Stimulated activated naive B cell treated with anti-CD40 and anti-IgM and Interleukin-4, amounts not matched to agents 10 μg/mL and 1 μg/mL and 100 μg/mL, for 72 hours (primary cell): ENCODE measurements at regions not wholly inside any gene's neighbourhood (a gene's known extent, or its start where the extent isn't known, plus 50 kb on each side); places are given as distances from the start of the nearest gene placed in this dataset.

ENCODE experiments used
- ATAC-seq, 2 donors: fragments of 150-1000 bp; cut with Tn5 transposase; replicated peaks; 2 replicates each; pipeline ENCODE4 v1.10.0; 2021; ENCODE audit warnings: moderate library complexity in 1 of 2
- DNase-seq: peaks from one replicate; pipeline ENCODE4 v3.0.0; 2021
- H3K27ac Mint-ChIP-seq: one replicate; pipeline ENCODE4 v1.8.0; 2022; ENCODE audit warnings: mild to moderate bottlenecking, mixed read lengths
- H3K27me3 Mint-ChIP-seq, 2 donors: one replicate each; pipeline ENCODE4 v1.8.0; 2022; ENCODE audit warnings: mixed read lengths in 2 of 2
- H3K36me3 Mint-ChIP-seq, 2 donors: one replicate each; pipeline ENCODE4 v1.8.0; 2022; ENCODE audit warnings: mixed read lengths in 2 of 2, mild to moderate bottlenecking in 1 of 2
- H3K4me1 Mint-ChIP-seq, 2 donors: one replicate each; pipeline ENCODE4 v1.8.0; 2022; ENCODE audit warnings: mixed read lengths in 2 of 2, mild to moderate bottlenecking in 1 of 2
- H3K4me3 Mint-ChIP-seq, 2 donors: one replicate each; pipeline ENCODE4 v1.8.0; 2022; ENCODE audit warnings: mild to moderate bottlenecking in 2 of 2, mixed read lengths in 2 of 2, moderate library complexity in 1 of 2
- H3K9me3 Mint-ChIP-seq, 2 donors: one replicate each; pipeline ENCODE4 v1.8.0; 2022; ENCODE audit warnings: mixed read lengths in 2 of 2, mild to moderate bottlenecking in 1 of 2

DNA sequence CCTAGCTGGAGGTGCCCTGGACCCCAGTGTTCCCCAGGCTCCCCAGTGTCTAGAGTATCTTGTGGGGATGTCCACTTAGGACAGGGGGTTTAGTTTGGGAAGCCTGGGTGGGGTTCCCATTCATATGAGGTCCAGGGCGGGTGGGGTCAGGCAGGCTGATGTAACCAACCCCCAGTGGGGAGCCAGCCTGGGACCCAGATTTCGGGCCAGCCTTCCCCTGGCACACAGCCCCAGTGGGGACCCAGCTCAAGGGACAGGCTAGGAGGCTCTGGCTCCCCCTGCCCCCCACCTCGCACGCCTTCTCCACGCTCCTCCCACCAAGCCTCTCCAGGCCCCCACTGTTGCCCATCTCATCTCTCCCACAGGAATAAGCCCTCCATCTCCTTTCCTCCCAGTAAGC lies 323.5 kb downstream of the UACA start:
- DNase-seq (no peak), ATAC-seq (no peak)
- peaks cover 19 to 37% of the 10 kb centered on the region in 2 donors for H3K4me1 Mint-ChIP-seq
- peaks cover 35 to 43% of the 10 kb centered on the region in 2 donors for H3K27me3 Mint-ChIP-seq
- H3K4me3 Mint-ChIP-seq, result no peak overlapping the region
- H3K27ac Mint-ChIP-seq, result no peak overlapping the region
- H3K36me3 Mint-ChIP-seq, result no peaks in the 10 kb centered on the region
- H3K9me3 Mint-ChIP-seq, result no peaks in the 10 kb centered on the region

DNA sequence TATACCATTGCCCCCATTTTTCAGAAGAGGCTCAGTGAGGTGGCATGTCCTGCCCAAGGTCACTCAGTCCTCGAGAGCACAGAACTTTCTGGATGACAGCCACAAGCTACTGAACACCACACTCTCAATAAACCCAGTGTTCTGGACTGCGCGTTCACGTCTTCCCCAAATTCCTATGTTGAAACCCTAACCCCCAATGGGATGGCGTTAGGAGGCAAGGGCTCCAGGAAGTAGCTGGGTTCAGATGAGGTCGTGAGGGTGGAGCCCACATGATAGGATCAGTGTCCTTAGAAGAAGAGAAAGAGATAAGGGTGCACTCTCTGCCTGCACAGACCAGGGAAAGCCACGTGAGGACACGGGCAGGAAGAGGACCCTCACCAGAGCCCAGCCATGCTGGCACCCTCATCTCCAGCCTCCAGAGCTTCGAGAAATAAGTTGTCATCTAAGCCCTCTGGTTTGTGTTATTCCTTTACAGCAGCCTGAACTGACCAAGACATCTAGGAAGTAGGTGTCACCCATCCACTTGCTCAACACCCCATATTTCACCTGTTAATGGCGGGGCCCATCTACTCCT lies 324.0 kb downstream of the UACA start:
- Mint-ChIP-seq H3K36me3 (no peaks in the 10 kb centered on the region), H3K9me3 (no peaks in the 10 kb centered on the region), H3K27me3 (peaks cover 31 to 38% of the 10 kb centered on the region in 2 donors), H3K27ac (no peak overlapping the region), H3K4me3 (no peak overlapping the region), H3K4me1 (peaks cover 22 to 39% of the 10 kb centered on the region in 2 donors)
- ATAC-seq (no peak), DNase-seq (no peak)

DNA sequence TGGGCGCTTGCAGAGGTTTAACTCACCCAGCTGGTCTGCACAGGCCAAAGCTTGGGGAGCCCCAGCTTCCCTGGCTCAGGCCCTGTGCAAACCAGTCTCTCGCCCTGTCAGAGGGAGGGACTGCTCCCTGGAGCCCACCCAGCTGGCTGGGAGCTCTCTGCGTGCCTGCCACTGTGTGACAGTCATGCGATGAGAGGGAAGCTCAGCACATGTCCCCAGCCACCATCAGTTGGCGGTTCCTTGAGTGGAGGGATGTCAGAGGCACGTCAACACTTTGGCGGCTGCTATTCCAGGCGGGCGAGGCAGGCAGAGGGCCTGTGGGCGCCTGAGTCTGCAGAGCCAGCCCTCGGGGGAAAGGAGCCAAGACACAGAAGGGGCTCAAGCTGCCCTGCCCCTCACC lies 324.6 kb downstream of the UACA start:
- Mint-ChIP-seq H3K27me3 (peaks cover 26 to 35% of the 10 kb centered on the region in 2 donors), H3K4me3 (no peak overlapping the region), H3K4me1 (peaks cover 22 to 40% of the 10 kb centered on the region in 2 donors), H3K27ac (no peak overlapping the region), H3K9me3 (no peaks in the 10 kb centered on the region), H3K36me3 (no peaks in the 10 kb centered on the region)
- DNase-seq, result no peak
- ATAC-seq, result no peak

DNA sequence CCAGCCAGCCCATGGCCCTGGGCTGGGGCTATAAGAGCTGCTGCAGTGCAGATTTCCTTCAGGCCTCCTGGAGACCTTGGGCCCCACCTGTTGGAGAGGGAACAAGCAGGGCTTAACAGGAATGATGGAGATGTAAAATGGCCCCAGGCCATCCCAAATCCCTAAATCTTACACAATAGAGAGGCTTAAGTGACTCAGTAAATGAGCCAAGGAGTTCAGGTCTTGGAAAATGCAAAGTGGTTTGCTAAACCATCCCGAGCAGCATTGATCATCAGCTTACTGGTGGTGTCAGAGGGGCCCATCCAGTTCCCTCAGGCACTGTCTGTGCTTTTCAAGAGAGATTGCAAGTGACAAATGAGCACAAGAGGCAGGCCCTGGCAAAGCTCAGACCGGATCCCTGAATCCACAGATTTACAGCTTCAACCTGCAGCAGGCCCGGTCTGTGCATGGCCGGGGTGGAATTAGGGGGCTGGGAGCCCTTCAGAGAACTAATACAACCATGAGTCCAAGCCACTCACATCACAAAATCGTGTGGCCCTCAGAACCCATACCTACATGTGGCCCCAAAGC lies 325.4 kb downstream of the UACA start:
- Mint-ChIP-seq H3K4me3 (no peak overlapping the region), H3K27me3 (peaks cover 18 to 27% of the 10 kb centered on the region in 2 donors), H3K4me1 (peaks cover 22 to 32% of the 10 kb centered on the region in 2 donors), H3K36me3 (no peaks in the 10 kb centered on the region), H3K9me3 (no peaks in the 10 kb centered on the region), H3K27ac (no peak overlapping the region)
- ATAC-seq, result no peak
- DNase-seq, result no peak

DNA sequence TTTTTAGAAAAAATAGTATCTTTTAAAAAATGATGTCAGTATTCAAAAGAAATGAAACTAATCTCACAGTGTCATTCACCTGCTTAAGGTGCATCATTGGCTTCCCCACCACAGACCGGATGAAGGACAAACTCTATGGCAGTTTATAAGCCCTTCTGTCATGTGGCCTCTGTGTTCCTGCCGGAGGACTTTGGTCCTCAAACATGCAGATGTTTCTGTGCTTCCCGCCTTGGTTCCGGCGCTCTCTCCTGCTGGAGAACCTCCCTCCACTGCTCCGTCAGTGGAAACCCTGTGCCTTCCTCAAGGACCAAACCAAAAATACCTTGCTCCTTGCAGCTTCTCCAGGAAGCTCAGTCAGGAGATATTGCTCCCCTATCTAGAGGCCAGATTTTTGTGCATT lies 326.3 kb downstream of the UACA start:
- DNase-seq, result no peak
- Mint-ChIP-seq H3K27me3 (peaks cover 10 to 18% of the 10 kb centered on the region in 2 donors), H3K9me3 (no peaks in the 10 kb centered on the region), H3K4me3 (no peak overlapping the region), H3K36me3 (no peaks in the 10 kb centered on the region), H3K4me1 (peaks cover 22 to 30% of the 10 kb centered on the region in 2 donors), H3K27ac (no peak overlapping the region)
- ATAC-seq, result no peak

DNA sequence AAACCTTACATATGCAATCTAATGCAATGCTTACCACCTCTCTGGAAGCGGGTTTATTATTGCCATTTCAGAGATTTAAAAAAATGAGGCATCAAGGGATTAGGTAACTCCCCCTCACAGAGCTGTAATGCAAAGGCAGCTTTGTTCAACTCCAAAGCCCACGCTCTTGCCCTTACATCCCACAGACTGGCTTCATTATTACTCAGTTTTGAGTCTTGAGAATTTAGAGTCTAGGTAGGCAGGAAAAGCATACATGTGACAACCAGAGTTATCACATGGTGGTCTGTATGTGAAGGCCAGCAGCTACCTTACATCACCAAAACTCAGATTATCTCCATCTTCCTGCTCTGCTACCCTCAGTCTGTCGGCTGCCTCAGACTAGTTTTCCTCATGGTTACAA lies 326.9 kb downstream of the UACA start:
- peaks cover 5 to 12% of the 10 kb centered on the region in 2 donors for H3K27me3 Mint-ChIP-seq
- DNase-seq (no peak), ATAC-seq (peak; percentile 74 to 76)
- H3K36me3 Mint-ChIP-seq, result no peaks in the 10 kb centered on the region
- no peaks in the 10 kb centered on the region for H3K9me3 Mint-ChIP-seq
- no peak overlapping the region for H3K27ac Mint-ChIP-seq
- peaks cover 21 to 30% of the 10 kb centered on the region in 2 donors for H3K4me1 Mint-ChIP-seq
- no peak overlapping the region for H3K4me3 Mint-ChIP-seq

DNA sequence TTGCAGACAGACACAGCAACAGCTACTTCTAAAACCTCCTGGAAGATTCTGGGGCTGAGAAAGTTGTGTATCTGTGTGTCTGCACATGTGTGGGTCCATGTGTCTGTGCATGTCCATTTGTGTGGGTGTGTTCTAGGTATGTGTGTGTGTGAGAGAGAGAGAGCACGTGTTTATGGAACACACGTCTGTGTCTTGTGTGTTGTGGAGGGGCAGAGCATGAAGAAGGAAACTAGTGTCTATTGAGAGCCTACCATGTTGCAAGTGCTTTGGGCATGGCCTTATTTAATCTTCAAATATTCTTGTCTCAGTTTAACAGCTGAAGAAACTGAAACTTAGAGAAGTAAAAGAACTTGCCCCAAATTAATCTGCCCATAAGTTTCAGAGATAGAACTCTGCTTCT lies 327.5 kb downstream of the UACA start:
- no peak overlapping the region for H3K27ac Mint-ChIP-seq
- peaks cover 21 to 30% of the 10 kb centered on the region in 2 donors for H3K4me1 Mint-ChIP-seq
- DNase-seq (no peak), ATAC-seq (peak; percentile 53 to 58)
- no peaks in the 10 kb centered on the region for H3K9me3 Mint-ChIP-seq
- peak overlapping the region in 1 of 2 donors; percentile 14 for H3K4me3 Mint-ChIP-seq
- no peaks in the 10 kb centered on the region for H3K36me3 Mint-ChIP-seq
- peaks cover 4 to 8% of the 10 kb centered on the region in 2 donors for H3K27me3 Mint-ChIP-seq

DNA sequence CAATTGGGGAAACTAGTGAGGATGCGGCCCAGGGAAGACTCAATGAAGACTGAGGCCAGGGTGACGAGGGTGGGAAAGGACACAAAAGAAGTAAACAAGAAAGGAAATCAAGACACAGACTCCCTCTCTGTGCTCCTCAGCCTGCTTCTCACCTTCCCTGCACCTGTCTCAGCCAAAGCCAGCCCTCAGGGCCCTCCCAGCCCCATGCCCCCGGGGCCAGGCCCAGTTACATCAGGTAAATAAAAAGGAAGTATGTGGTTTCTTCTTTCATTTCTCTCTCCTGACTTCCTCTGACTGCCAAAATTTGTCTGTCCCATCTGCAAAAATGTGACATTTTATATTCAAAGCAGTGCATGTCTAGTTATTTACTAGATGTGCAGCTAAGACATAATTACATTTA lies 328.0 kb downstream of the UACA start:
- H3K4me3 Mint-ChIP-seq, result peak overlapping the region; percentile 14 to 30
- ATAC-seq, result peak; percentile 84 to 88
- DNase-seq, result peak; percentile 21
- H3K27me3 Mint-ChIP-seq, result peaks cover 0 to 4% of the 10 kb centered on the region in 2 donors
- peak overlapping the region; percentile 7 for H3K27ac Mint-ChIP-seq
- no peaks in the 10 kb centered on the region for H3K9me3 Mint-ChIP-seq
- no peaks in the 10 kb centered on the region for H3K36me3 Mint-ChIP-seq
- peaks cover 21 to 30% of the 10 kb centered on the region in 2 donors for H3K4me1 Mint-ChIP-seq

DNA sequence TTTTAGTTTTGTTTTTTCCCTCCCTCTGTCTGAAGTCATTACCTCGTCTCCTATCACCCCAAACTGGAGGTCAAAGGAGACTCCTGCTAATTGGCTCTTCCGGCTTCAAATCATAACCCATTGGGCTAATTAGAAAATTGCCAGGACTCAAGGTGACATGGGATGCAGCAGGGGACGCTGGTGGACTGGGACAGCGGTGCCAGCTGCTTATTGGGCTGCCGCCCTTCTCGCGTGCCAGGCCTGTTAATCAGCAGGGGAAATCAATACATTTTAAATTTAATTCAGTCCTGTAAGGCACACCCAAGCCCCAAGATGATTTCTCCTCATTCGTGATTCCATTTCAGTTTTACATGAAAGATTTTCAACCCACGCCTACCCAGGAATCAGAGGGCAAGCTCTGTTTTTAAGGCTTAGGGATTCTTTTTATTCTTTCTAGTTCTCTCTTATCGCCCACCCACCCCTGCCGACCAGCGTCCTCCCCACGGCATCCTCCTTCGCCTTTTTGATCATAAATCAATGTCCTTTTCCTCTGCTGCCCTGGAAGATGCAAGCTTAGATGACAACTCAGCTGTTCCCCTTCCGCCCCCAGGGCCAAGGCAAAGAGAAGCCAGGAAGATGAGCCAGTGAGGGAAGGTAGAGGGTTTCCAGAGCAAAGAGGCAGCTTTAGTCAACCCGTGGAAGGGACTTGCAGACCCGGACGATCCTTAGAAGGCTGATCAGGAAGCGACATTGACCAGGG lies 329.6 kb downstream of the UACA start:
- H3K9me3 Mint-ChIP-seq, result peaks cover 0 to 2% of the 10 kb centered on the region in 2 donors
- no peaks in the 10 kb centered on the region for H3K27me3 Mint-ChIP-seq
- ATAC-seq (no peak), DNase-seq (no peak)
- no peak overlapping the region for H3K4me3 Mint-ChIP-seq
- no peaks in the 10 kb centered on the region for H3K36me3 Mint-ChIP-seq
- H3K27ac Mint-ChIP-seq, result no peak overlapping the region
- H3K4me1 Mint-ChIP-seq, result peaks cover 19 to 30% of the 10 kb centered on the region in 2 donors

DNA sequence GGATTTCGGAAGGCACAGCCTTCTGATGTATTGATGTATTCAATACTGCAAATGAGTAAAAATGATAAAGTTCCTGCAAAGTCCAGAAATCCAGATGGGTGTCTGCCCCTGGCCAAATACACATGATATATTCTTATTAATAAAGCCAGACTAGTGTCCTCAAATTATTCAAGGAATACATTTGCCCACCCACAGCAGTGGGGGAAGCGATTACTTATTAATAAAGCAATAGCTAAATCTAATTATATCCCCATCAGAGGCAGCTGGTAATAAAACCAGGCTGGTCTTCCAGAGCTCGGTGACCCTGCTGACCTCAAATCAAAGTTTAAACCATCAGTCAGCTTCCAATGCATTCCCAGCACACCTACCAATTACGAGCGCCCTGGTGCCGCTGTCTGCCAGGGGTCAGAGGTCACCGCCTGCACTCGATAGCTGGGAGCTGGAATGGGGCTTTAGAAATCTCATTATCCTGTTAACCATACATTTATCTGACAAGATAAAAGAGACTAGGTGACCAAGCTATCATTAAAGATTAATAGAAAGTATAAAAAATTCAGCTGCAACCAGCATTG lies 330.3 kb downstream of the UACA start:
- Mint-ChIP-seq H3K27me3 (no peaks in the 10 kb centered on the region), H3K4me1 (peaks cover 19 to 30% of the 10 kb centered on the region in 2 donors), H3K9me3 (peaks cover 0 to 2% of the 10 kb centered on the region in 2 donors), H3K4me3 (no peak overlapping the region), H3K36me3 (no peaks in the 10 kb centered on the region), H3K27ac (no peak overlapping the region)
- DNase-seq (no peak), ATAC-seq (no peak)

DNA sequence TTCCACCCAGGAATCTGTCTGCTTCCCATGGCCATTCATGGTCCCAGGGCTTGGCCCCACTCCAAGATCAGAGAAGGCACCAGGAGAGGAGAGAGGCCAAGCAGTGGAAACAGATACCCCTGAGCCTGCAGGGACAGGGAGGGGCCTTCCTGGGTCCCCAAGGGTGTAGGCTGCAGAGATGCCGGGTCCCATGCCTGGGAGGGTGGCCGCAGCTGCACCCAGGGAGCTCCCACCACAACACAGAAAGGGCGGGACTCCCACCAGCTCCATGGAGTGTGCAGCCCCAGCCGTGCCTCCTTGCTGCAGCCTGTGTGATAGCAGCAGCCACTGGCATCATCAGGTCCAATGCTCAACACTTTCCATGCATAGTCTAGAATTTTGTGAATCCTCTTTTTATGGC lies 331.5 kb downstream of the UACA start:
- H3K27ac Mint-ChIP-seq, result no peak overlapping the region
- H3K4me3 Mint-ChIP-seq, result no peak overlapping the region
- no peak for DNase-seq
- H3K27me3 Mint-ChIP-seq, result no peaks in the 10 kb centered on the region
- ATAC-seq, result no peak
- H3K36me3 Mint-ChIP-seq, result no peaks in the 10 kb centered on the region
- H3K9me3 Mint-ChIP-seq, result peaks cover 0 to 2% of the 10 kb centered on the region in 2 donors
- H3K4me1 Mint-ChIP-seq, result peaks cover 19 to 30% of the 10 kb centered on the region in 2 donors

DNA sequence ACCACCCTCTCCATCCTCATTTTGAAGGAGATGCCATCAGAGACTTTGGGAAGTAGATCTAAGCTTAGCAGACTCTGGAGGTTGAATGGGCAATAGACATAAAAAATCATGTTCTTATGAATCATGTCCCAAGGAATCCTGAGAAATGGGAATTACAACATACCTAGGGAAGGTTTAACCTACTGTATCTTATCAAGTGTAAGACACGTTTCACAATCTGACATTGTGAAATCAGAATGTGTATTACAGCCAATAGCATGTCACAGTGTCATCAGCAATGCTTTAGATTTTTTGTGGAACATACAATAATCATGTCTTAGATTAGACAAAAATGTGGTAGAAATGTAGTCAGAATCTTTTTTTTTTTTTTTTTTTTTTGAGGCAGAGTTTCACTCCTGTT lies 332.4 kb upstream of the TLE3 start:
- H3K27ac Mint-ChIP-seq, result no peak overlapping the region
- peaks cover 5 to 11% of the 10 kb centered on the region in 2 donors for H3K27me3 Mint-ChIP-seq
- peaks cover 13 to 20% of the 10 kb centered on the region in 2 donors for H3K4me1 Mint-ChIP-seq
- H3K4me3 Mint-ChIP-seq, result no peak overlapping the region
- H3K36me3 Mint-ChIP-seq, result no peaks in the 10 kb centered on the region
- ATAC-seq (no peak), DNase-seq (no peak)
- H3K9me3 Mint-ChIP-seq, result peaks cover 0 to 2% of the 10 kb centered on the region in 2 donors

DNA sequence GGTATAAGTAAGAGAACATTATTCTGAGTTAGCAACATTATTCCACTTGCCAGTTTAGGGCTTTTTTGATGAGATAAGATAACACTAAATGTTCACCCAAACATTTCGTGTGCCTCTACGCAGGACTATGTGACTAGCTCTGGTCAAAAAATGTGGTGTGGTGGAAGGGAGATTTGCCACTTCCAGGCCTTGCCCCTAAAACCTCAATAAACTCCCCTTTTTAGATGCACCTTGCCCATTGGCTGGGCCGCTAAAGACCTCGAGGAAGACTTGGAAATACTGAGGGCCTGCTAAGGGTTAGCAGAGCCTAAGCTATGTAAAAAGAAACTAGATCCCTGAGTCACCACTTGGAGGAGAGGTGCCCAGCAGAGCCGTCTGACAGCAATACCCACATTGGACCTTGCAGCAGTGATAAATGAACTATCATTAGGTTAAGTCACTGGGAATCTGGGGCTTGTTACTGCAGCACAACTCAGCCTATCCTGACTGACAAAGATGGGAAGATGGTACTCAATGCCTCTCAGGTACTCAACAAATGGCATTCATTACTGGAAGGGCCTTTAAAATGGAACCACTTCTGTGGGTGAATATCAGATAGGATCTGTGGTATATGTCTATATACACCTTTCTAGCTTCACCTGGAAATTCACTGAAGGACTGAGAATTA lies 331.5 kb upstream of the TLE3 start:
- no peak overlapping the region for H3K27ac Mint-ChIP-seq
- DNase-seq (no peak), ATAC-seq (no peak)
- H3K27me3 Mint-ChIP-seq, result peaks cover 5 to 19% of the 10 kb centered on the region in 2 donors
- H3K9me3 Mint-ChIP-seq, result peaks cover 0 to 7% of the 10 kb centered on the region in 2 donors
- H3K4me3 Mint-ChIP-seq, result no peak overlapping the region
- peaks cover 15 to 19% of the 10 kb centered on the region in 2 donors for H3K4me1 Mint-ChIP-seq
- H3K36me3 Mint-ChIP-seq, result peaks cover 0 to 2% of the 10 kb centered on the region in 2 donors

DNA sequence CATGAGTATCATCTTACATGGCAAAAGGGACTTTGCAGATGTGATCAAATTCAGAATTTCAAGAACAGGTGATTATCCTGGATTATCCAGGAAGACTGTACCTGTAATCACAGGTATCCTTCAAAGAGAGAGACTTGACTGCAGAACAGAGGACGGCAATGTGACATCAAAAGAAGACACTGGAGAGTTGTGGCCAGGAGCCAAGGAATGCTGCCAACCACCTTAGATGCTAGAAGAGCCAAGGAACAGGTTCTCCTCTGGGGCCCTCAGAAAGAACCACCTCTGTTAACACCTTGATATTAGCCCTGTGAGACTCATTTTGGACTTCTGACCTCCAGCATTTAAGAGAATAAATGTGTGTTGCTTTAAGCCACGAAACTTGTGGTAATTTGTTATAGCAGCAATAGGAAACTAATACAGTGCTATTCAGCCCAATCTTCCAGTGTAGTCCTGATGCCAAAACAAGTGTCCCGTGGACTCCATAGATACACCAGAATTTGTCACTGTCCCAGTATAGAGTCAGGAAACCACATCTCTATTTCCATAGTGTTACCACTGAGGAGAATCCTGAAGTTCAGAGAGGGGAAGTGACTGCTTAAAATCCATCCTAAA lies 330.6 kb upstream of the TLE3 start:
- DNase-seq, result no peak
- Mint-ChIP-seq H3K27me3 (peaks cover 5 to 19% of the 10 kb centered on the region in 2 donors), H3K4me1 (peaks cover 13 to 15% of the 10 kb centered on the region in 2 donors), H3K36me3 (peaks cover 0 to 2% of the 10 kb centered on the region in 2 donors), H3K9me3 (peaks cover 0 to 7% of the 10 kb centered on the region in 2 donors), H3K4me3 (no peak overlapping the region), H3K27ac (no peak overlapping the region)
- ATAC-seq, result no peak
